ENCODE measurements at regions not wholly inside any gene's neighbourhood (a gene's known extent, or its start where the extent isn't known, plus 50 kb on each side); places are given as distances from the start of the nearest gene placed in this dataset.

GRCh38 chr5:136522217-136522956 is 157.0 kb upstream of the TRPC7 start:
- no peak for TF ChIP-seq MAFK (IDR thresholded peaks at IDR 0.05; ENCODE audit: low read depth, low read length)
- no peak for TF ChIP-seq POLR2A (IDR thresholded peaks at IDR 0.05; ENCODE audit: low read depth, low read length)
- TF ChIP-seq, protein P1, sequence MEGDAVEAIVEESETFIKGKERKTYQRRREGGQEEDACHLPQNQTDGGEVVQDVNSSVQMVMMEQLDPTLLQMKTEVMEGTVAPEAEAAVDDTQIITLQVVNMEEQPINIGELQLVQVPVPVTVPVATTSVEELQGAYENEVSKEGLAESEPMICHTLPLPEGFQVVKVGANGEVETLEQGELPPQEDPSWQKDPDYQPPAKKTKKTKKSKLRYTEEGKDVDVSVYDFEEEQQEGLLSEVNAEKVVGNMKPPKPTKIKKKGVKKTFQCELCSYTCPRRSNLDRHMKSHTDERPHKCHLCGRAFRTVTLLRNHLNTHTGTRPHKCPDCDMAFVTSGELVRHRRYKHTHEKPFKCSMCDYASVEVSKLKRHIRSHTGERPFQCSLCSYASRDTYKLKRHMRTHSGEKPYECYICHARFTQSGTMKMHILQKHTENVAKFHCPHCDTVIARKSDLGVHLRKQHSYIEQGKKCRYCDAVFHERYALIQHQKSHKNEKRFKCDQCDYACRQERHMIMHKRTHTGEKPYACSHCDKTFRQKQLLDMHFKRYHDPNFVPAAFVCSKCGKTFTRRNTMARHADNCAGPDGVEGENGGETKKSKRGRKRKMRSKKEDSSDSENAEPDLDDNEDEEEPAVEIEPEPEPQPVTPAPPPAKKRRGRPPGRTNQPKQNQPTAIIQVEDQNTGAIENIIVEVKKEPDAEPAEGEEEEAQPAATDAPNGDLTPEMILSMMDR (conservative IDR thresholded peaks at IDR 0.05; ENCODE audit: low read depth, low read length): no peak
- no peak for TF ChIP-seq SMC3 (IDR thresholded peaks at IDR 0.05; ENCODE audit: low read depth, low read length)
- no peak for TF ChIP-seq RAD21 (IDR thresholded peaks at IDR 0.05; ENCODE audit: low read length)
- TF ChIP-seq CHD1 (IDR thresholded peaks at IDR 0.05; ENCODE audit: low read depth, low read length): no peak
- TF ChIP-seq CEBPB (IDR thresholded peaks at IDR 0.05; ENCODE audit: low read depth, low read length): no peak
- no peak for TF ChIP-seq MAZ (IDR thresholded peaks at IDR 0.05; ENCODE audit: borderline replicate concordance, low read depth, low read length)

Measured in IMR-90 (cell line).